NCI-H1105 (cell line): ENCODE measurements at regions not wholly inside any gene's neighbourhood (a gene's known extent, or its start where the extent isn't known, plus 50 kb on each side); places are given as distances from the start of the nearest gene placed in this dataset.
"Not testable (repeated sequence)": the region's sequence is repeated elsewhere in the genome, so short reads cannot be mapped to it uniquely, and the experiment has no call there.

ENCODE experiments used
- DNase-seq: peaks from one replicate; lab custom pipeline; 2025; lab: John Stamatoyannopoulos, UW

- DNase-seq = no peak
Measured at GRCh38 chr6:169861431-169862042, 110.1 kb downstream of the ERMARD start.

GRCh38 chr6:169859978-169860703 lies 108.7 kb downstream of the ERMARD start:
- DNase-seq = no peak

GRCh38 chr6:169859401-169859977 lies 108.1 kb downstream of the ERMARD start:
- DNase-seq = no peak

- no peak for DNase-seq
Measured at GRCh38 chr6:169858935-169859351, 107.5 kb downstream of the ERMARD start.

GRCh38 chr6:169858293-169858934 lies 107.0 kb downstream of the ERMARD start:
- no peak for DNase-seq

GRCh38 chr6:169857343-169858292 lies 106.2 kb downstream of the ERMARD start:
- no peak for DNase-seq

GRCh38 chr6:169856442-169857342 lies 105.3 kb downstream of the ERMARD start:
- not testable (repeated sequence) for DNase-seq

GRCh38 chr6:169854813-169855212 lies 103.4 kb downstream of the ERMARD start:
- DNase-seq = no peak

- no peak for DNase-seq
Measured at GRCh38 chr6:169854083-169854725, 102.8 kb downstream of the ERMARD start.

GRCh38 chr6:169853196-169854082 lies 102.0 kb downstream of the ERMARD start:
- DNase-seq = no peak

- DNase-seq = no peak
Measured at GRCh38 chr6:169852504-169853195, 101.2 kb downstream of the ERMARD start.

GRCh38 chr6:169851641-169852503 lies 100.5 kb downstream of the ERMARD start:
- no peak for DNase-seq

- no peak for DNase-seq
Measured at GRCh38 chr6:169850746-169851145, 99.3 kb downstream of the ERMARD start.

- DNase-seq = no peak
Measured at GRCh38 chr6:169850154-169850553, 98.7 kb downstream of the ERMARD start.

GRCh38 chr6:169849396-169849795 lies 98.0 kb downstream of the ERMARD start:
- no peak for DNase-seq

GRCh38 chr6:169848946-169849345 lies 97.5 kb downstream of the ERMARD start:
- no peak for DNase-seq

- DNase-seq = no peak
Measured at GRCh38 chr6:169847901-169848311, 96.5 kb downstream of the ERMARD start.
